ENCODE measurements at regions not wholly inside any gene's neighbourhood (a gene's known extent, or its start where the extent isn't known, plus 50 kb on each side); places are given as distances from the start of the nearest gene placed in this dataset.

GRCh38 chr9:135344915-135345500, 134.6 kb upstream of the PPP1R26 start:
- no peak for ATAC-seq
- TF ChIP-seq GLIS3 (CRISPR knock-in tag; IDR thresholded peaks at IDR 0.05) (no peak), ZC3H10 (CRISPR knock-in tag; IDR thresholded peaks at IDR 0.05) (no peak)

GRCh38 chr9:135345775-135346433, 133.7 kb upstream of the PPP1R26 start:
- no peak for ATAC-seq
- TF ChIP-seq CREB5 (CRISPR knock-in tag; IDR thresholded peaks at IDR 0.05; ENCODE audit: low read depth) (no peak), BACH2 (CRISPR knock-in tag; IDR thresholded peaks at IDR 0.05; ENCODE audit: borderline replicate concordance) (no peak), ZC3H10 (CRISPR knock-in tag; IDR thresholded peaks at IDR 0.05) (no peak), CSDC2 (CRISPR knock-in tag; IDR thresholded peaks at IDR 0.05) (no peak), PATZ1 (CRISPR knock-in tag; IDR thresholded peaks at IDR 0.05; ENCODE audit: borderline replicate concordance) (no peak), PPARA (CRISPR knock-in tag; IDR thresholded peaks at IDR 0.05; ENCODE audit: borderline replicate concordance) (no peak), ZFP30 (CRISPR knock-in tag; IDR thresholded peaks at IDR 0.05) (no peak), ZNF8 (CRISPR knock-in tag; IDR thresholded peaks at IDR 0.05) (no peak), POU6F1 (CRISPR knock-in tag; IDR thresholded peaks at IDR 0.05; ENCODE audit: borderline replicate concordance, low read depth) (no peak), ISL1 (CRISPR knock-in tag; IDR thresholded peaks at IDR 0.05) (no peak), OSR1 (CRISPR knock-in tag; IDR thresholded peaks at IDR 0.05) (no peak), ZNF565 (CRISPR knock-in tag; conservative IDR thresholded peaks at IDR 0.05; ENCODE audit: low read depth) (no peak), ZFP3 (CRISPR knock-in tag; IDR thresholded peaks at IDR 0.05) (no peak), ESRRG (CRISPR knock-in tag; IDR thresholded peaks at IDR 0.05) (no peak), TOX (CRISPR knock-in tag; IDR thresholded peaks at IDR 0.05; ENCODE audit: borderline replicate concordance) (no peak), TSHZ2 (CRISPR knock-in tag; IDR thresholded peaks at IDR 0.05) (no peak), GLIS3 (CRISPR knock-in tag; IDR thresholded peaks at IDR 0.05) (no peak), SNAI2 (CRISPR knock-in tag; IDR thresholded peaks at IDR 0.05) (no peak)

- no peak for ATAC-seq
- no peak for TF ChIP-seq ZNF70 (CRISPR knock-in tag; IDR thresholded peaks at IDR 0.05)
- TF ChIP-seq CSDC2 (CRISPR knock-in tag; IDR thresholded peaks at IDR 0.05) = no peak
- no peak for TF ChIP-seq ISL1 (CRISPR knock-in tag; IDR thresholded peaks at IDR 0.05)
These were observed 133.0 kb upstream of the PPP1R26 start for GRCh38 chr9:135346438-135347050.

GRCh38 chr9:135347461-135347860, 132.1 kb upstream of the PPP1R26 start:
- TF ChIP-seq ZFP3 (CRISPR knock-in tag; IDR thresholded peaks at IDR 0.05) (no peak), BACH2 (CRISPR knock-in tag; IDR thresholded peaks at IDR 0.05; ENCODE audit: borderline replicate concordance) (no peak), ZNF70 (CRISPR knock-in tag; IDR thresholded peaks at IDR 0.05) (no peak), ESRRG (CRISPR knock-in tag; IDR thresholded peaks at IDR 0.05) (no peak), ISL1 (CRISPR knock-in tag; IDR thresholded peaks at IDR 0.05) (no peak), CSDC2 (CRISPR knock-in tag; IDR thresholded peaks at IDR 0.05) (no peak), CSRNP3 (CRISPR knock-in tag; IDR thresholded peaks at IDR 0.05) (no peak)
- no peak for ATAC-seq

Measured in SK-N-SH treated with all-trans-retinoic acid at 6 μM for 48 hours (cell line).